BLaER1 (cell line): ENCODE measurements at regions not wholly inside any gene's neighbourhood (a gene's known extent, or its start where the extent isn't known, plus 50 kb on each side); places are given as distances from the start of the nearest gene placed in this dataset.

Experiments
- H3K27ac ChIP-seq: shearing (Covaris generic); formaldehyde crosslinking; 2 replicates; pipeline ENCODE4 v1.8.1; 2022
- H3K27me3 ChIP-seq: shearing (Covaris generic); formaldehyde crosslinking; 2 replicates; pipeline ENCODE4 v1.8.1; 2022
- H3K36me3 ChIP-seq: shearing (Covaris generic); formaldehyde crosslinking; 2 replicates; pipeline ENCODE4 v1.8.1; 2022
- H3K4me1 ChIP-seq: shearing (Covaris generic); formaldehyde crosslinking; 2 replicates; pipeline ENCODE4 v1.8.1; 2022
- H3K4me2 ChIP-seq: shearing (Covaris generic); formaldehyde crosslinking; 2 replicates; pipeline ENCODE4 v1.8.1; 2022
- H3K4me3 ChIP-seq: shearing (Covaris generic); formaldehyde crosslinking; 2 replicates; pipeline ENCODE4 v1.8.1; 2022
- H3K9ac ChIP-seq: shearing (Covaris generic); formaldehyde crosslinking; 2 replicates; pipeline ENCODE4 v1.8.1; 2022
- H3K9me3 ChIP-seq: shearing (Covaris generic); formaldehyde crosslinking; 2 replicates; pipeline ENCODE4 v1.8.1; 2022
- H4K20me1 ChIP-seq: shearing (Covaris generic); formaldehyde crosslinking; 2 replicates; pipeline ENCODE4 v1.8.1; 2022
- Cebpa-rat ChIP-seq: shearing (Covaris generic); IDR thresholded peaks from 2 replicates; pipeline ENCODE4 v1.8.1; 2022

DNA sequence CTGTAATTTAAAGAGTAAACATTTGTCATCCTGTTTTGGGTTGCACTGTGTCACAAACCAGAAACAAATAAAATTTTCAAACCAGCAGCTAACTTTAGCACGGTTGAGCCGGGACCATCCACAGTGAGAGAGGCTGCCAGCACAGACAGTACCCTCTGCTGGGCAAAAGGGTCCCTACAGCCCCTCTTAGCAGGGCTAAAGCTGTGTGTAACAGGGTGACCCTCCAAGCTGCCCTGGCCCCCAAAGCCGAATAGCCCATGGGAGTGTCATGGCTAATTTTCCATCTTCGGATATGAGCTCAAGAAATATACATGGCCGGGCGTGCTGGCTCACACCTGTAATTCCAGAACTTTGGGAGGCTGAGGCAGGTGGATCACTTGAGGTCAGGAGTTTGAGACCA is 157.1 kb upstream of the GRIN2B start:
- Histone ChIP-seq H3K4me2 (no peak overlapping the region), H3K27ac (no peak overlapping the region), H3K9me3 (no peaks in the 10 kb centered on the region), H4K20me1 (no peaks in the 10 kb centered on the region), H3K36me3 (no peaks in the 10 kb centered on the region), H3K4me1 (no peaks in the 10 kb centered on the region), H3K27me3 (no peaks in the 10 kb centered on the region), H3K9ac (no peak overlapping the region), H3K4me3 (no peak overlapping the region)
- TF ChIP-seq Cebpa-rat: no peak

DNA sequence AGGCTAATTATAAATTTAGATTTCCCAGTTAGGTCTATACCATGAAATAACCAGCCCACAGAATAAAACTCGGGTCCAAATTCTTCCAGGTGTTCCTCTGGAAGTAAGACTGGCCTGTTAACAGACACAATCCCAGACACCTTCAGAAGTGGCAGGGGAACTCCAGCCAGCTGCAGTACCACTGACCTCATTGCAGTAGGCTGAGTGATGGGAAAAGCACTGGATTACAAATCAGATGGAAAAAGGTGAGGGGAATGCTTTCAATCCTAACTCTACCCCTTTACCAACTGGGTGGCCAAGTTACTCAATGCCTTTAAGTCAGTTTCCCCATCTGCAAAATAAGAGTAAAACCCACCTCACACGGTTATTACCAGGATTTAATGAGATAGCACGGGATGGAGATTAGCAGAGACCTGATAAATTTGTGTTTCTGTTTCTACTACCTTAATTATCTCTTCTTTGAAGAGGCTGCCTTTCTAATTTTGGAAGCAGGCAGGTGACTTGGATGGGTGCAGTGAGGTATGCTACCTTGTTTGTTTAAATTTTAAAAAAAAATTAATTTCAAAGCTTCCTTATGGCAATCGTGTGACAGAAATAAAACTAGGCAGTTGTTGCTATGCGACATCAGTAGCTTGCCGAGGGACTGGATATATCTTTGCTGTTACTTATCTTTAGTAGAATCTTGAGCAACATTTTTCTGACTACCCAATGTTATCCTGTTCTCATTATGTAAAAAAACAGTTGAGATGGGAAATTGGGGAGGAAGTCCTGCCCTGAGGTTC is 167.3 kb upstream of the GRIN2B start:
- Histone ChIP-seq H3K27ac (no peak overlapping the region), H3K4me2 (no peak overlapping the region), H4K20me1 (no peaks in the 10 kb centered on the region), H3K4me1 (peaks cover 9% of the 10 kb centered on the region), H3K9me3 (peaks cover 11% of the 10 kb centered on the region; the same call in 1 of the 2 replicates), H3K36me3 (no peaks in the 10 kb centered on the region), H3K27me3 (no peaks in the 10 kb centered on the region), H3K4me3 (no peak overlapping the region), H3K9ac (no peak overlapping the region)
- no peak for TF ChIP-seq Cebpa-rat

DNA sequence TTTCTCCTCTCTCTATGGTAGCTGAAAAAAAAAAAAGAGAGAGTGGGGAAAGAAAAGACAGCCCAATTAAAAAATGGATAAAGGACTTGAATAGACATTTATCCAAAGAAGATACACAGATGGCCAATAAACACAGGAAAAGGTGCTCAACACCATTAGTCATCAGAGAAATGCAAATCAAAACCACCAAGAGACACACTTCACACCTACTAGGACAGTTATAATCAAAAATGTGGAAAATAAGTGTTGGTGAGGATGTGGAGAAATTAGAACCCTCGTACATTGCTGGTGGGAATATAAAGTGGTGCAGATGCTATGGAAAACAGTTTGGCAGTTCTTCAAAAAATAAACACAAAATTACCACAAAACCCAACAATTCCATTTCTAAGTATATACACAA is 172.4 kb upstream of the GRIN2B start:
- no peaks in the 10 kb centered on the region for H3K36me3 ChIP-seq
- no peak overlapping the region for H3K4me3 ChIP-seq
- peaks cover 44% of the 10 kb centered on the region for H3K4me1 ChIP-seq
- H3K9ac ChIP-seq: no peak overlapping the region
- H3K27me3 ChIP-seq: no peaks in the 10 kb centered on the region
- H3K27ac ChIP-seq: no peak overlapping the region
- peaks cover 4% of the 10 kb centered on the region; the same call in 1 of the 2 replicates for H3K9me3 ChIP-seq
- H4K20me1 ChIP-seq: no peaks in the 10 kb centered on the region
- TF ChIP-seq Cebpa-rat: no peak
- peak overlapping the region; percentile 26 for H3K4me2 ChIP-seq

DNA sequence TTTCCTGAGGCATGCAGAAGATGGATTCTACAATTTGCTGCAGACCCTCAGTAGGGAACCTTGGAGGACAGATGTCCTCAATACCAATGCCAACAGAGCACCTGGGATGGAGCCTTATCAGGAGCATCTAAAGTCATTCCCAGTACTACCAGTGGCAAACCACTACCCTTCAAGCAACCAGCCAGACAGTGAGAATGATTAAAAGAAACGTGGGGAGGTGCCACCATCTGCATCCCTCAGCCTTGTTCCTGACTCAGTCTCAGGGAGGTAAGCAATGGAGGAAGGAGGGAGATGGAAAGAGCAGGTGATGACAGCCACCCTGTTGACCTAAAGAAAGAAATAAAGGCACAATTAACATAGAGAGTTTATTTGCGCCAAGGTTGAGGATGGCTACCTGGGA is 175.2 kb upstream of the GRIN2B start:
- H3K9ac ChIP-seq: no peak overlapping the region
- H3K27ac ChIP-seq: peak overlapping the region; percentile 29; the same call in 1 of the 2 replicates

DNA sequence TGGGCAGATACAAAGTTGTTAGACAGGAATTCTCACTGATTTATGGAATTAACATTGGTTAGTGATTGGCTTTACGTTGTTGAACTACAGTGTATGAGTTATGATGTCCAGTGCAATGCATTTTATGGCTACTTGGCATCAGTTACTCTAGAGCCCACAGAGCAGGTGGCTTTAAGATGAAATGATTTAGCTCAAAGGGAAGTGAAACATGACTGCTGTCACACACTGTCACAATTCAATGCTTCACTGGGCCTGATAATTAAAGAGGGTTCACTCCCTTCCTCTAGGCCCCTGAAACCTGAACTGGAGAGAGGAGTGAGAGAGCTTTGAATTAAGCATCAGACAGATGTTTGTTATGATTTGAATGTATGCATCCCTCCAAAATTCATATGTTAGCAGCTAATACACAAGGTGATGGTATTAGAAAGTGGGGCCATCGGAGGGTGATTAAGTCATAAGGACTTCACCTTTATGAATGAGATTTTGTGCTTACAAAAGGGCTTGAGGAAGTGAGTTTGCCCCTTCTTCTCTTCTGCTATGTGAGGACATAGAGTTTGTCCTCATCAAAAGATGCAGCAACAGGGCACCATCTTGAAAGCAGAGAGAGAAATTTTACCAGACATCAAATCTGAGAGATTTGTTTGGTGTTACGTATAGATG is 175.8 kb upstream of the GRIN2B start:
- Histone ChIP-seq H3K4me1 (peaks cover 45% of the 10 kb centered on the region), H3K9me3 (peaks cover 4% of the 10 kb centered on the region; the same call in 1 of the 2 replicates), H3K4me2 (peak overlapping the region; percentile 72), H3K36me3 (no peaks in the 10 kb centered on the region), H3K9ac (no peak overlapping the region), H3K27me3 (no peaks in the 10 kb centered on the region), H3K27ac (peak overlapping the region; percentile 29), H4K20me1 (no peaks in the 10 kb centered on the region), H3K4me3 (no peak overlapping the region)
- no peak for TF ChIP-seq Cebpa-rat

More for the DNA sequence above, 175.2 kb upstream of the GRIN2B start:
- Histone ChIP-seq H3K27me3 (no peaks in the 10 kb centered on the region), H3K9me3 (peaks cover 4% of the 10 kb centered on the region; the same call in 1 of the 2 replicates), H3K36me3 (no peaks in the 10 kb centered on the region), H3K4me3 (no peak overlapping the region), H3K4me2 (peak overlapping the region; percentile 72), H3K4me1 (peaks cover 45% of the 10 kb centered on the region), H4K20me1 (no peaks in the 10 kb centered on the region)
- TF ChIP-seq Cebpa-rat: no peak

DNA sequence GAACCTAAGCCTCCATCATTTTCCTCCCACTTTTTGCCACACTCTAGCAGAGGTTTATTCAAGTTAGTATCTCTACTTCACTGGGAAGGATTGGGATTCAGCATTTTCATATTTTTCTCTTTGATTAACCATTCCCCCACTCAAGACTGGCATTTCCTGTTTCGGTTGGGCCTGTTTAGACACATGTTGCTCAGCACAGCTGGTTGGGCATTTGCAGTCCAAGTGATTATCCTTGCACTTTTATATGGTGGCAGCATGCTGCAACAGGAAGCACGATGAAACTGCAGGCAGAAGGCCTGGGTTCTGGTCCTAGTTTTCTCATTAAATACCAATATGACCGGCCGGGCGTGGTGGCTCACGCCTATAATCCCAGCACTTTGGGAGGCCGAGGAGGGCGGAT is 182.9 kb upstream of the GRIN2B start:
- H3K9me3 ChIP-seq: no peaks in the 10 kb centered on the region
- no peak overlapping the region for H3K9ac ChIP-seq
- 0 out of 2 replicates have a peak overlapping the region, but pooled peaks have one; percentile 3 for H3K4me2 ChIP-seq
- no peaks in the 10 kb centered on the region for H3K36me3 ChIP-seq
- H3K4me3 ChIP-seq: no peak overlapping the region
- no peak for TF ChIP-seq Cebpa-rat
- peaks cover 5% of the 10 kb centered on the region; the same call in 1 of the 2 replicates for H3K4me1 ChIP-seq
- H3K27ac ChIP-seq: no peak overlapping the region
- no peaks in the 10 kb centered on the region for H4K20me1 ChIP-seq
- no peaks in the 10 kb centered on the region for H3K27me3 ChIP-seq

DNA sequence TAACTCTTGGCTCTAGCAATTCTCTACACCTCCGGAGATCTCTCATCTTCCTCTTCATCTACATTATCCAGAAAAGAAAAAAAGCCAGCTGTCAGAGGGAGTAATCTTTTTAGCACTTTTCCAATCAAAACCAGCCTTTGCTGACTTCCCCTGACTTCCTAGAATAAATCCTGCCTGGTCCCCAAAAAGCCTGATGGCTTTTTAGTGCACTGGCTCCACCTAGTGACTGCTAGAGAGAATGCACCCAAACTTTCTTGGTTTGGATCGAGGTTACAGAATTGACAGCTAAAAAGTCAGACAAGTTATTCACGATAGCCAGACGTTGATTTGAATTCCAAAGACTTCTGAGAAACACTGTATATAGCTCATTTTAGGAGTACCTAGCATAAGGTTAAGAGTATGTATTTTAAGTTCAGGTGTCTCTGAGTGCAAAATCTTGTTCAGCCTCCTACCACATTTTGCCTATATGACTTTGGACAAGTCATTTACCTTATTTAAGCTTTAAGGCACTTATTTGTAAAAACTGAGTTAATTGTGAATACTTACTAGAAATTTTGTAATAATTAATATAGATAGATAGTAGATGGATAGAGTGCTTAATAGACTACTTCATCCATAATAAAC is 185.7 kb upstream of the GRIN2B start:
- H3K27ac ChIP-seq: no peak overlapping the region
- no peaks in the 10 kb centered on the region for H3K9me3 ChIP-seq
- no peaks in the 10 kb centered on the region for H3K36me3 ChIP-seq
- no peak overlapping the region for H3K4me3 ChIP-seq
- no peak overlapping the region for H3K9ac ChIP-seq
- H3K4me1 ChIP-seq: peaks cover 5% of the 10 kb centered on the region; the same call in 1 of the 2 replicates
- no peaks in the 10 kb centered on the region for H4K20me1 ChIP-seq
- no peaks in the 10 kb centered on the region for H3K27me3 ChIP-seq
- H3K4me2 ChIP-seq: no peak overlapping the region
- TF ChIP-seq Cebpa-rat: no peak

DNA sequence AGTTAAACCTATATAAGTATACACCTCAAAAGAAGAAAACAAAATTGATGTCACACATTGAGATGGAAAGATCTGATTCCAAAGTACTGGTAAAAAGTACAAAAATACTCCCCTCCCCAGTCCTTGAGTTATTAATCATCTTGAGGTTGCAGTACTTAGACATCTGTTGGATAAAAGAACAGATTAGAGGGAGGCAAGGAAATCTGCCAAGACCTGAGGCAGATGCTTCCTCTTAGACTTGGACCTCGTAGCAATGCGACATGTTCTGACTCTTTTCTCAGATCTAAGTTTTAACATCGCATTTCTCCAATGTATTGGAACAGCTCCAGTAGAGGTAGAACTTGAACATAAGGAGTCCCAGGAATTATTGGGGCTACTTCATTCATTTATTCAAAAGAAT is 187.9 kb upstream of the GRIN2B start:
- H3K4me3 ChIP-seq: no peak overlapping the region
- H3K27ac ChIP-seq: no peak overlapping the region
- H3K36me3 ChIP-seq: no peaks in the 10 kb centered on the region
- H4K20me1 ChIP-seq: no peaks in the 10 kb centered on the region
- H3K4me1 ChIP-seq: peaks cover 2% of the 10 kb centered on the region; the same call in 1 of the 2 replicates
- no peak overlapping the region for H3K9ac ChIP-seq
- no peak for TF ChIP-seq Cebpa-rat
- H3K27me3 ChIP-seq: no peaks in the 10 kb centered on the region
- H3K9me3 ChIP-seq: no peaks in the 10 kb centered on the region
- no peak overlapping the region for H3K4me2 ChIP-seq

DNA sequence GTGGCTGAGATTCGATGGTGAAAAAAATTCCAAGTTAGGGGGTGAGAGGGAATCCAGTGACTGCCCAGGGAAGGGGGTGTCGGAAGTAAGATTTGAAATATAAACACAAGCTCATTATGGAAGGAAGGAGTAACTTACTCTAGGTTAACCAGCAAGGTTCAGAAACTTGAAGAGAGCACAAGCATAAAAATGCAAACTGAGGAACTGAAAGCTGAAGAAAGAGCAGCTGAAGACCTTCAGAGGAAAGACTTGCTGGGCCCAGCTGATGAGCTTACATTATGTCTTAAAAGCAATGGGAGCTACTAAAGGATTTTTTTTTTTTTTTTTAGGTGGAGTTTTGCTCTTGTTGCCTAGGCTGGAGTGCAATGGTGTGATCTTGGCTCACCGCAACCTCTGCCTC is 189.7 kb upstream of the GRIN2B start:
- no peak overlapping the region for H3K4me2 ChIP-seq

DNA sequence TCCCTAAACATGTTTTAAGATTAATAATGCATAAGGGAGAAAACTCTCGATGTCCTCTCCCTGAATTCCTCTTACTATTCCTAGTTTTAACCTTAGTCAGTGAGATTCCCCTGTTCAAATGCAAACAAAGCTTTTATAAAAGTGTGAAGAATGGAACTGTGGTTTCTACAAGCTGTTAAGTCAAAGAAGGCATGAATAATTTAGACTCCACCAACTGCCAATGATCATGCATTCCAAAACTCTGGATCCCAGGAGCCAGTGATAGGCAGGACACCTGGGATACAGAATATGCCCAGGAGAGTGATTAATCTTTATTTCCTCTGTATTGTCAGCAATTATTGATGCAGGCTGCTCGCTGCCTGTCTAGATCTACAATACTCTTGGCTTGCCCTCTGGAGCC is 190.3 kb upstream of the ATF7IP start:
- Histone ChIP-seq H3K27ac (no peak overlapping the region), H3K9me3 (no peaks in the 10 kb centered on the region), H3K9ac (no peak overlapping the region), H3K4me3 (no peak overlapping the region), H3K4me2 (no peak overlapping the region), H3K4me1 (no peaks in the 10 kb centered on the region), H4K20me1 (no peaks in the 10 kb centered on the region), H3K27me3 (no peaks in the 10 kb centered on the region), H3K36me3 (no peaks in the 10 kb centered on the region)
- TF ChIP-seq Cebpa-rat: no peak

More for the DNA sequence above, 189.7 kb upstream of the GRIN2B start:
- Histone ChIP-seq H3K27me3 (no peaks in the 10 kb centered on the region), H3K4me3 (no peak overlapping the region), H3K9me3 (no peaks in the 10 kb centered on the region), H3K27ac (no peak overlapping the region), H3K9ac (no peak overlapping the region), H3K4me1 (no peaks in the 10 kb centered on the region), H3K36me3 (no peaks in the 10 kb centered on the region), H4K20me1 (no peaks in the 10 kb centered on the region)
- no peak for TF ChIP-seq Cebpa-rat
